ENCODE measurements at regions not wholly inside any gene's neighbourhood (a gene's known extent, or its start where the extent isn't known, plus 50 kb on each side); places are given as distances from the start of the nearest gene placed in this dataset.

- no peak for TF ChIP-seq NRF1 (IDR thresholded peaks at IDR 0.05; ENCODE audit: low read depth, low read length)
- no peak for TF ChIP-seq BRCA1 (IDR thresholded peaks at IDR 0.05; ENCODE audit: low read depth, low read length)
- no peak for TF ChIP-seq RBBP5 (IDR thresholded peaks at IDR 0.05; ENCODE audit: borderline replicate concordance, low read depth, low read length)
- TF ChIP-seq CHD2 (IDR thresholded peaks at IDR 0.05; ENCODE audit: low read length), result no peak
These were observed 162.7 kb downstream of the SP3 start (continued) for GRCh38 chr2:173802518-173802917.
